PFSK-1 (cell line): ENCODE measurements at regions not wholly inside any gene's neighbourhood (a gene's known extent, or its start where the extent isn't known, plus 50 kb on each side); places are given as distances from the start of the nearest gene placed in this dataset.

Experiments
- FOXP2 ChIP-seq: optimal IDR thresholded peaks from 2 replicates; pipeline ENCODE3; 2011; ENCODE audit warnings: borderline replicate concordance, control low read depth, inconsistent platforms; ENCODE audit not compliant: insufficient read depth; ENCODE audit errors: extremely low read length, extremely low read depth
- POLR2AphosphoS5 ChIP-seq: IDR thresholded peaks from 2 replicates; pipeline ENCODE4 v1.6.1; 2012; ENCODE audit warnings: low read depth, mild to moderate bottlenecking, control low read depth, low read length, moderate library complexity
- SIN3A ChIP-seq: IDR thresholded peaks from 2 replicates; pipeline ENCODE4 v1.6.1; 2012; ENCODE audit warnings: mild to moderate bottlenecking, low read length, moderate library complexity, borderline replicate concordance; ENCODE audit not compliant: insufficient read depth
- TAF1 ChIP-seq: IDR thresholded peaks from 2 replicates; pipeline ENCODE4 v1.6.1; 2012; ENCODE audit warnings: low read length, control low read depth, borderline replicate concordance; ENCODE audit not compliant: insufficient read depth
- TF ChIP-seq, protein P1 (sequence below), 2 experiments: IDR thresholded peaks; 2 replicates each; pipeline versions ENCODE4 v1.6.1 to v1.8.0; 2011 to 2012; ENCODE audit warnings: low read depth in 2 of 2, low read length in 2 of 2, control low read depth in 1 of 2, inconsistent platforms in 1 of 2, mild to moderate bottlenecking in 1 of 2, moderate library complexity in 1 of 2; ENCODE audit not compliant: insufficient read depth in 1 of 2

DNA sequence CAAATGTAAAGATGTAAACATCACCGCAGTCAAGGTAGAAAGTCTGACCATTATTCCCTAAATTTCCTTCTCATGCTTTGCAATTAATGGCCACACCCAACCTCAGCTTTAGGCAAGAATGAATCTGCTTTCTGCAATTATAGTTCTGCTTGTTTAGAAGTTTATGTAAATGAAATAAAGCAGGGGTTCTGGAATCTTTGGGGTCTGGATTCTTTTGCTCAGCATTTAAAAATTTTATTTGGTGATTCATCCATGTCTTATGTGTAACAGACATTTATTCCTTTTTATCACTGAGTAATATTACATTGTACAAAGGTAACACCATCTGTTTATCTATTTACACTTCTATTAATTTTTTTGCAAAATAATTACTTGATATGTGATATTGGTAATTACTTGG, 613.6 kb downstream of the UTRN start:
- TF ChIP-seq FOXP2 (no peak), SIN3A (no peak)
- TF ChIP-seq, protein P1, sequence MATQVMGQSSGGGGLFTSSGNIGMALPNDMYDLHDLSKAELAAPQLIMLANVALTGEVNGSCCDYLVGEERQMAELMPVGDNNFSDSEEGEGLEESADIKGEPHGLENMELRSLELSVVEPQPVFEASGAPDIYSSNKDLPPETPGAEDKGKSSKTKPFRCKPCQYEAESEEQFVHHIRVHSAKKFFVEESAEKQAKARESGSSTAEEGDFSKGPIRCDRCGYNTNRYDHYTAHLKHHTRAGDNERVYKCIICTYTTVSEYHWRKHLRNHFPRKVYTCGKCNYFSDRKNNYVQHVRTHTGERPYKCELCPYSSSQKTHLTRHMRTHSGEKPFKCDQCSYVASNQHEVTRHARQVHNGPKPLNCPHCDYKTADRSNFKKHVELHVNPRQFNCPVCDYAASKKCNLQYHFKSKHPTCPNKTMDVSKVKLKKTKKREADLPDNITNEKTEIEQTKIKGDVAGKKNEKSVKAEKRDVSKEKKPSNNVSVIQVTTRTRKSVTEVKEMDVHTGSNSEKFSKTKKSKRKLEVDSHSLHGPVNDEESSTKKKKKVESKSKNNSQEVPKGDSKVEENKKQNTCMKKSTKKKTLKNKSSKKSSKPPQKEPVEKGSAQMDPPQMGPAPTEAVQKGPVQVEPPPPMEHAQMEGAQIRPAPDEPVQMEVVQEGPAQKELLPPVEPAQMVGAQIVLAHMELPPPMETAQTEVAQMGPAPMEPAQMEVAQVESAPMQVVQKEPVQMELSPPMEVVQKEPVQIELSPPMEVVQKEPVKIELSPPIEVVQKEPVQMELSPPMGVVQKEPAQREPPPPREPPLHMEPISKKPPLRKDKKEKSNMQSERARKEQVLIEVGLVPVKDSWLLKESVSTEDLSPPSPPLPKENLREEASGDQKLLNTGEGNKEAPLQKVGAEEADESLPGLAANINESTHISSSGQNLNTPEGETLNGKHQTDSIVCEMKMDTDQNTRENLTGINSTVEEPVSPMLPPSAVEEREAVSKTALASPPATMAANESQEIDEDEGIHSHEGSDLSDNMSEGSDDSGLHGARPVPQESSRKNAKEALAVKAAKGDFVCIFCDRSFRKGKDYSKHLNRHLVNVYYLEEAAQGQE (IDR thresholded peaks at IDR 0.05; ENCODE audit: insufficient read depth in 1 of 2, low read depth in 2 of 2, low read length in 2 of 2) = no peak

DNA sequence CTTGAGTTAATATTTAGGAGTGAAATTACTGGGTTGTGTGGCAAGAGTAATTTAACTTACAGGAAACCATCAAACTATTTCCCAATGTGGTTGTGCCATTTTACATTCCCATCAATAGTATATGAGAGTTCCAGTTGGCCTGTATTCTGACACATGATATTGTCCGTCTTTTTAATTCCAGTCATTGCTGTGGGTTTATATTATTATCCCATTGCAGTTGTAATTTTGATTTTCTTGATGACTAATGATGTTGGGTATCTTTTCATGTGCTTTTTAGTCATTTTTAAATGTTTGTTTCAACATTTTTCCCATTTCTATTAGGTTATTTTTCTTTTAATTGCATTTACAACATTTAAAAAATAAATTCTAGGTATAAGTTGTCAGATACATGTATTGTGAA, 614.0 kb downstream of the UTRN start:
- TF ChIP-seq FOXP2 (no peak), TAF1 (no peak), POLR2AphosphoS5 (no peak), SIN3A (no peak)
- TF ChIP-seq, protein P1 (IDR thresholded peaks at IDR 0.05; ENCODE audit: insufficient read depth in 1 of 2, low read depth in 2 of 2, low read length in 2 of 2) = no peak

DNA sequence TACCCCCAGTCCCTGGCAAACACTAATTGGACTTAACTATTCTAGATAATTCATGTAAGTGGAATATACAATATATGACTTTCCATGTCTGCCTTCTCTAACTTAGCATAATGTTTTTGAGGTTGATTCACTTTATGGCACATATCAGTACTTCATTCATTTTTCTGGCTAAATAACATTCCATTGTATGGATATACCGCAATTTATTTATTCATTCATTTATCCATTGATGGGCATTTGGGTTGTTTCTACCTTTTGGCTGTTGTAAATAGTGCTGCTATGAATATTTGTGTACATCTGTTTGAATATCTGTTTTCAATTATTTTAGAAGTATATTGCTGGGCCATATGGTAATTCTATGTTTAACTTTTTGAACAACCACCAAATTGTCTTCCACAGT, 616.3 kb downstream of the UTRN start:
- TF ChIP-seq SIN3A (no peak), FOXP2 (no peak), POLR2AphosphoS5 (no peak), TAF1 (no peak)
- TF ChIP-seq, protein P1 (IDR thresholded peaks at IDR 0.05; ENCODE audit: insufficient read depth in 1 of 2, low read depth in 2 of 2, low read length in 2 of 2) = no peak

DNA sequence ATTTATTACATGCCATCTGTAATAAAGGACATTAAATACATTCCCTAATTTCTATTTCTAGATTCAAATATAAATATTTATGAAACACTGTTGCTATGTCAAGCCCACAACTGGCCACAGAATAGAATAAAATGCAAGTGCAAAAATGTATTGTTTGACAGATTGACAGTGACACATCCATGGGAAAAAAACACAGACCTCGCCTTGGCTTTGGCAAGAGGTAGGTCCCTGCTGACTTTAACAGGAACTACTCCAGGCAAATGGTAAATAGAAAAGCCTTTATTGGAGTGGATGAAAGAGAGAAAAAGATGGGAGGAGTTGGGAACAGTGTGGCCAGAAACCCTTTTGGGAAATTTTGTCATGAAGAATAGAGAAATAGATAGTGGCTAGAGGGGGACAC, 622.9 kb downstream of the UTRN start:
- TF ChIP-seq SIN3A (no peak), TAF1 (no peak), FOXP2 (no peak), POLR2AphosphoS5 (no peak)
- TF ChIP-seq, protein P1 (IDR thresholded peaks at IDR 0.05; ENCODE audit: insufficient read depth in 1 of 2, low read depth in 2 of 2, low read length in 2 of 2) = no peak

DNA sequence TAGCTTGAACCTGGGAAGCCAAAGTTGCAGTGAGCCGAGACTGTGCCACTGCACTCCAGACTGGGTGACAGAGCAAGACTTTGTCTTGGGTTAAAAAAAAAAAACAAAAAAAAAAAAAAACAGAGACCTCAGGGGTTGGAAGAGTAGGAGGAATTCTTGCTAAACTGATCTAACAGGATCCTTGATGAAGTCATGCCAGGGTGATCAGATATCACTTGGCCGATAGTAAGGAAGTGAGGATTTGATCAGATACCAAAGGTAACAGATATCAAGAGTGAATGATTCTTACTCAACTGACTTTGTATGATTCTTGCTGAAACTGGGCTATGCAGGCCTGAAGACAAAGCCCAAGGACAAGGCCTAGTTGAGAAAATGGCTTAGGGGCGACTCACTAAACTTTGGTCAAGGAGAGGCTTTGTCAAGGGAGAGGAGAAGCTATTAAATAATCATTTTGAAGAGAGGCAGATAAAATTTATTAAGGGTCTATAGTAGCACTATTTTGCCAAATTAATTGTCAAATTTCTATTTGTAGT, 624.7 kb downstream of the UTRN start:
- no peak for TF ChIP-seq SIN3A
- TF ChIP-seq, protein P1 (IDR thresholded peaks at IDR 0.05; ENCODE audit: insufficient read depth in 1 of 2, low read depth in 2 of 2, low read length in 2 of 2) = no peak
- TF ChIP-seq POLR2AphosphoS5 = no peak
- TF ChIP-seq FOXP2 = no peak
- no peak for TF ChIP-seq TAF1
